DND-41 (cell line): ENCODE measurements at regions not wholly inside any gene's neighbourhood (a gene's known extent, or its start where the extent isn't known, plus 50 kb on each side); places are given as distances from the start of the nearest gene placed in this dataset.

Experiments used
- CTCF ChIP-seq: IDR thresholded peaks from 2 replicates; pipeline ENCODE4 v1.5.1; 2012; ENCODE audit warnings: borderline replicate concordance, low read length, moderate library complexity, mild to moderate bottlenecking; ENCODE audit not compliant: poor library complexity, severe bottlenecking; ENCODE audit errors: extremely low read depth
- EZH2 ChIP-seq: IDR thresholded peaks from 3 replicates; pipeline ENCODE4 v1.6.1; 2012; ENCODE audit warnings: borderline replicate concordance, low read depth, mild to moderate bottlenecking, moderate library complexity, low read length, inconsistent platforms; ENCODE audit not compliant: severe bottlenecking

- no peak for TF ChIP-seq CTCF
- no peak for TF ChIP-seq EZH2
These were observed 186.2 kb upstream of the ELL2 start for GRCh38 chr5:96147866-96148265.
